Keratinocyte (primary cell): ENCODE measurements at regions not wholly inside any gene's neighbourhood (a gene's known extent, or its start where the extent isn't known, plus 50 kb on each side); places are given as distances from the start of the nearest gene placed in this dataset.

ENCODE experiments used
- EZH2 ChIP-seq: IDR thresholded peaks from one replicate; pipeline ENCODE4 v1.6.1; 2012; ENCODE audit warnings: inconsistent platforms, mild to moderate bottlenecking, low read length, moderate library complexity
- TF ChIP-seq, protein P1 (sequence below), 3 experiments: IDR thresholded peaks in 1 of 3; conservative IDR thresholded peaks in 1 of 3; optimal IDR thresholded peaks in 1 of 3; 2 replicates in 2 of 3; 3 replicates in 1 of 3; pipeline versions ENCODE3 to v1.5.1; 2011; ENCODE audit warnings: low read length in 3 of 3, mild to moderate bottlenecking in 3 of 3, moderate library complexity in 2 of 3, control low read depth in 1 of 3, inconsistent platforms in 1 of 3; ENCODE audit not compliant: insufficient read depth in 2 of 3; ENCODE audit errors: extremely low read depth in 1 of 3

DNA sequence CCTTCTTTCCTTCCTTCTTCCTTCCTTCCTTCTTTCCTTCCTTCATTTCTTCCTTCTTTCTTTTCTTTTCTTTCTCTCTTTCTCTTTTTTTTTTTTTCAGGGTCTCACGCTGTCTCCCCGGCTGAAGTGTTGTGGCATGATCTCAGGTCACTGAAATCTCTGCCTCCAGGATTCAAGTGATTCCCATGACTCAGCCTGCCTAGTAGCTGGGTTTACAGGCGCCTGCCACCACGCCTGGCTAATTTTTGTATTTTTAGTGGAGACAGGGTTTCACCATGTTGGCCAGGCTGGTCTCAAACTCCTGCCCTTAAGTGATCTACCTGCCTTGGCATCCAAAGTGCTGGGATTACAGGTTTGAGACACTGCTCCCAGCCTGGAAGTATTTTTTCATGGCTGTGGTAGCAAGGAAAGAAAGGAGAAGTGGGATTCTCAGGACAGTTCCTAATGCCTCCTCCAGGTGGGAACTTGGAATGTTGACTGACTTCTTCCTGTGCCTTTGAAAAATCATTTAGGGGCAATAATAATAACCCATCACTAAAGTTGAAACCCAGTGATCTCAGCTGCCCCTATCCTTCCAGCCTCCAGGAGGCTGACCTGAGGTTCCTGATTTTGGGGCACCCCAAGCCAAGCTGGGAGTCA lies 89.3 kb upstream of the CELF4 start:
- TF ChIP-seq, protein P1, sequence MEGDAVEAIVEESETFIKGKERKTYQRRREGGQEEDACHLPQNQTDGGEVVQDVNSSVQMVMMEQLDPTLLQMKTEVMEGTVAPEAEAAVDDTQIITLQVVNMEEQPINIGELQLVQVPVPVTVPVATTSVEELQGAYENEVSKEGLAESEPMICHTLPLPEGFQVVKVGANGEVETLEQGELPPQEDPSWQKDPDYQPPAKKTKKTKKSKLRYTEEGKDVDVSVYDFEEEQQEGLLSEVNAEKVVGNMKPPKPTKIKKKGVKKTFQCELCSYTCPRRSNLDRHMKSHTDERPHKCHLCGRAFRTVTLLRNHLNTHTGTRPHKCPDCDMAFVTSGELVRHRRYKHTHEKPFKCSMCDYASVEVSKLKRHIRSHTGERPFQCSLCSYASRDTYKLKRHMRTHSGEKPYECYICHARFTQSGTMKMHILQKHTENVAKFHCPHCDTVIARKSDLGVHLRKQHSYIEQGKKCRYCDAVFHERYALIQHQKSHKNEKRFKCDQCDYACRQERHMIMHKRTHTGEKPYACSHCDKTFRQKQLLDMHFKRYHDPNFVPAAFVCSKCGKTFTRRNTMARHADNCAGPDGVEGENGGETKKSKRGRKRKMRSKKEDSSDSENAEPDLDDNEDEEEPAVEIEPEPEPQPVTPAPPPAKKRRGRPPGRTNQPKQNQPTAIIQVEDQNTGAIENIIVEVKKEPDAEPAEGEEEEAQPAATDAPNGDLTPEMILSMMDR (optimal IDR thresholded peaks at IDR 0.05 in 1 of 3, IDR thresholded peaks at IDR 0.05 in 1 of 3, conservative IDR thresholded peaks at IDR 0.05 in 1 of 3; ENCODE audit: extremely low read depth in 1 of 3, insufficient read depth in 2 of 3, low read length in 3 of 3) = no peak
- TF ChIP-seq EZH2 = no peak
